ENCODE measurements at regions not wholly inside any gene's neighbourhood (a gene's known extent, or its start where the extent isn't known, plus 50 kb on each side); places are given as distances from the start of the nearest gene placed in this dataset.

DNA sequence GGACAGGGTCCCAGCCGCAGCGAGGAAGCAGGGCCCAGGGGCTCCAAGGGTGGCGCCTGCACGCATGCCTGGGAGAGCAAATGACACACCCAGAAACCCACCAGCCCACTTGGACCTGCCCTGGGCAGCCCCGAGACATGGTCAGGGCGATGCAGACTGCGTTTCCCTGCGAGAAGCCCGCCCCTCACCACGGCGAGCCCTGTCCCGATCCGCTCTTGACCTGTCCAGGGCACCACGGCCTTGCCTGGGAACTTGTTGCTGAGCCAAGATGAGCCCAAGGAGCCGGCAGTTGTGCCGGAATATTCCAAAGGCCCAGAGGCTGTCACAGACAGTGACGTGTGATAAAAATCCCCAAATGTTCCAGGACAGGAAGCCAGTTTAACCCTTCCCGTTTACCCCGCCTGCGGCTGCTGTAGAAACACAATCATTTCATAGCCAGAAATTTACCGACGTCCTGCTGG is 78.1 kb downstream of the SIK1 start:
- no peak for DNase-seq

DNA sequence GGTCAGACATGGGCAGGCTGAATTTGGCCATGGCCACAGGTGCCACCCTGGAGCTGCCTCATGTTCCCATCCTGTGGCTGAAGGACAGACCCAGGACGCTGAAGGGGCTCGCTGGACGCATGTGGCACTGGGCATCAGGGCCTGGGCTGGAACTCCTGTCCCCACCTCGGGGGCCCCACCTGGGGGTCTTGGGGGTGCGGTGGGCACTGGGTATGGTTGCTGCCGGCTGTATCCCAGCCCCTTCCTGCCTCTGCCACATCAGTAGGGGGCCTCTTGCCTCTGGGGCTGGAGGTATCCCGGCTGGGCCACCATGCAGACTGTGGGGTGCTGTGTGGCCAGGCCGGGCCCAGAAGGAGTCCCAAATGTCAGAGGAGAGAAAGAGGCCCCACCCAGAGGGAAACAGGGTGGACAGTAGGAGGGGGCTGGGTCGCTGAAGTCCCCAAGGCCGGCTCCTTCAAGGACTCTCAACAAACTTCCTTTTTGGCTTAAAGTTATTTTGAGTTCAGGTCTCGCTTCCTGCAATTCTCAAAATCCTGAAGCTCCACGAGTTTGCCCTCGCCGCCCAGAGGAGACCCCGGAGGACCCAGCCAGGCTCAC is 78.7 kb downstream of the SIK1 start:
- DNase-seq = no peak

DNA sequence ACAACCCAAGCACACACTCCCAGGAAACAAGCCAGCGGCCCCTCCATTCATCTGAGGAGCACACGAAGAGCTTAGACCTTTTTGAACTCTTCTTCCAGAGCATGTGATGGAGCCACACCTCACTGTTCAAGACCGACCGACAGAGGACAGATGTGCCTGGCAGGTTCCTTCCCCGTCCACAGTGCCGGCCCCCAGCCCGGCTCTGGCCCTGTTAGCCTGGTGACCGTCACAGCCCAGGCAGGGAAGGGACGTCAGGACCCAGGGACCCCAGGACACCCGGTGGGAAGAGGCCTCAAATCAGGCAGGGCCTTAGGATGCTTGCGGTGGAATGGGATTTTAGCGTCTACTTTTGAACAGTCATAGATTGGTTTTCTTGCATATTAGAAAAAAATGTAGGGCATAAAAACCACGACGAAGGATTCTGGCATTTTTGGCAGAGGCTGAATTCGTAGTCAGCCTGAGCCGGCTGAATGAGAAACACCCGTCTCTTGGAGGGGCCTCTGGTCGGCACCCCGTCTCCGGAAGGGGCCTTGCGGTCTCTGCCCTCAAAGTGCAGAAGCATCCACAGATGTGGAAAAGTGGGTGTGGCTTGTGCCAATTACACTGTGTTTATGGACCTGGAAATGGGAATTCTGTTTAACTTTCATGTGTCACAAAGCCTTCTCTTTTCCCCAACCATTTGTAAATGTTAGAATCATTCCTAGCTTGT is 79.3 kb downstream of the SIK1 start:
- DNase-seq = no peak

DNA sequence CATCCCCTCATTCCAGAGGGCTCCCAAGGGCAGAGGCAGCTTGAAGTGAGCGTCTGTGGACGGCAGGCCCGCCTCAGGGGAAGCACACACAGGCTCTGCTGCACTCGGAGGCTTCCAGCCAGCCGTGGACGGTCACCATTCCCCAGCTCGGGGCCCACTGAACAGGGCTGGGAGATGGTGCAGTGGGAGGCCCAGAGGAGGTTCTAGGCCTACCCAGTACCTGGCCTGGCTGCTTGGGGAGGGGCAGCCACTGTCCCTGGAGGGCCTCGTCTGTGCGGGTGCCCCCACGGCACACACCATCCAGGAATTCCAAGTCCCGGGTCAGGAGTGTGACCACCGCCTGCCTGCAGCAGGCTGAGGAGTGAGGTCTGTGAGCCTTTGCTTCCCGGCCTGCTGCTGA is 80.4 kb downstream of the SIK1 start:
- no peak for DNase-seq

DNA sequence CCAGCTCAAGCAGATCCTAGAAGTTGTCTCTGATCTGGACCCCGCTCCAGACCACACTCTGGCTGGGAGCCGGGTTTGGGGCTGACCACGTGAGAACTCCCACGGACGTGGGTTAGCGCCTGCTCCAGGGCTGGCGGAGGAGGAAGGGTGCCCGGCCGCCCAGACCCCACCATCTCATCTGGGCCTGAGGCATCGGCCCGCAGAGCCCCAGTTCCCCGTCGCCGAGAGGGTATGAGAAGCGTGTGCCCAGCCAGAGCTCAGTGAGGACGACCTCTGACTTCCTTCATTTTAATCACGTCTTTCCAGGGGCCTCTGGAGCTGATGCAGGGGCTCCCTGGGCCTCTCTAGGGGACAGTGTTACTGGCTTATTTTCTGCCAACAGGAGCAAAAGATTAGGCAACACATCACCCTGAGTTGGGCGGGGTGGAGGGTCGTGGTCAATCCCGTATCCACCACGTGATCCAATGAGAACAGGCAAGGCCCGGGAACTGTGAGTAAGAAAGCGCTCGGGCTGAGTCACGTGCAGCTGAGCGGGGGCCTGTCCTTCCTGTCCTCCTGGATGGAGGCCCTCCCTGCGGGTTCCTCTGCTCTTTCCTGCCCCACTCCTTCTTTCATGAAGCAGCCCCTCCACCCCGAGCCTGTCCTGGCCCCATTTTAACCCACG is 81.1 kb downstream of the SIK1 start:
- no peak for DNase-seq

GRCh38 chr21:43345046-43345745 is 81.7 kb downstream of the SIK1 start:
- no peak for DNase-seq

DNA sequence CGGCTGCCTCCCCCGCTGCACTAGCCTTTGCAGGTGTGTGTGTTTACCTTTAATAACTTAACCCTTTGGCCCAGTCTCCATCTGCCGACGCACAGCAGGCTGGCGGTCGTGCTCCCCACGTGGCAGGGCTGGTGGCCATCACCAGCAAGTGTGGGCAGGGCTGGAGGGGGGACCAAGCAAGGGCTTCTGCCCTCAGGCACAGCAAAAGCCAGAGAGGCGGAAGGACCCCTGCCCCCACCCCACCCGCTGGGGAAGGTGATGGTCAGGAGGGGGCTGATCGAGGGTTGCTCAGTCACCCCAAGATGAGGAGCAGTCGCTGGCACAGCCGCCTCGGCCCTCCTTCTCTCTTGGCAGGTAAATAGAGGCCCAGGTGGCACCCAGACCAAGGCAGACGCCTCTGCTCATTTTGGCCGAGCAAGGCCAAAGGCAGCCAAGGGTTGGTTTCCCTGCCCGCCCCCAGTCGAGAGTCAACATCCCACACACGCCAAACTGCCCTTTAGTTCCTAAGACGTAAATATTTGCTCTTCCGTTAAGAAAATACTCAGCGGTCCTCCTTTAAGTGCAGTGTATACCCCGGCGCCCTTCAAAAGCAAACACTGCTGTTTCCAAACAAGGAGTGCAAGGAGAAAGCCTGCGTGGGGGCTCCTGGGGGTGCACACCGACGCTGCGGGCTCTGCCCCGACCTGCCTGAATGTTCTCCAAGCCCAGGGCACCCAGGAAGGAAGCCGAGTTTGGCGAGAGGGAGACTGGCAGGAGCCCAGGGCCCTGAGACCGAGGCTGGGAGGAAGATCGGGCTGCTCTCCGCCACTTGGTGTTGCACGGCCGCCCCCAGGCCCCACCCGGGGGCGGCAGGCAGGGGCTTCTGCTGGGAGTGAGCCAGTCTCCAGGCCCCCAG is 82.7 kb downstream of the SIK1 start:
- DNase-seq = no peak

DNA sequence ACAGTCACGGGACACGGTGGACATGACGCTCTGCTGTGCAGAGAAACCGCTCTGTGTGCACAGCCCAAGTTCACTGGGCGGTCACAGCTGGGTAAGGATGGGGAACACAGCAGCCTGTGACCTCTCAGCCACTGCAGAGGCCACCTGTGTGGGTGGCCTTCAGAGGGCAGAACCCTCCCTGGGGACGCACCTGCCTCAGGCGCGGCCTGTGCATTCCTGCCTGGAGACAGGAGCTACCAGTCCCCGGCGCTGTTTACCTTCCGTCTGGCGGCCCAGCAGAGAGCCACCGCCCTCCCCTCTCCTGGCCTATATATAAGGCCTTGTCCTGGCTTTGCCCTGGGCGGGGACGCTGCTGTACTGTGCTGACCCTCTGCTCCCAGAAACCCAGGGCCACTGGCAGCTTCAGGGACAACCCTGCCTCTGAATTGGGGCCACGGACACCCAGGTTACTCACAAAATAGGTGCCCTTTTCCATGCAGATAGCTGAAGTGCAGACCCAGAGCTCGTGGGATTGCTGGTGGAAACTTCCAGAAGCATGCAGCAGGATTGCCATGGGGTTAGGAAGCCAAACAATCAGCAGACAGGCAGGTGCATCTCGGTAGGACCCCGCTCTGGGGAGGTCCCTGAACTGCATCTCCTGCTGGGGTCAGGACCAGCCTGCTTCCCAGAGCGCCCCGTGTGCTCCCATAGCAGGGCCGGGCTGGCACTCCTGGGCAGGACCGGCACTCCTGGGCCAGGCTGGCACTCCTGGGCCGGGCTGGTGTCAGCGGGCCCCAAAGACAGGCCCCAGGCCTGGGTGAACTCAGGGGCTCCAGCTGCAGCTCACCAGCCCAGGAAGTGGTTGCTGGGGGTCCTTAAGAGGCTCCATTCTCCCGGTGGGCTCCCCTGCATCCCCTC is 83.6 kb downstream of the SIK1 start:
- DNase-seq = no peak

GRCh38 chr21:43342301-43342881 is 84.5 kb downstream of the SIK1 start:
- no peak for DNase-seq

DNA sequence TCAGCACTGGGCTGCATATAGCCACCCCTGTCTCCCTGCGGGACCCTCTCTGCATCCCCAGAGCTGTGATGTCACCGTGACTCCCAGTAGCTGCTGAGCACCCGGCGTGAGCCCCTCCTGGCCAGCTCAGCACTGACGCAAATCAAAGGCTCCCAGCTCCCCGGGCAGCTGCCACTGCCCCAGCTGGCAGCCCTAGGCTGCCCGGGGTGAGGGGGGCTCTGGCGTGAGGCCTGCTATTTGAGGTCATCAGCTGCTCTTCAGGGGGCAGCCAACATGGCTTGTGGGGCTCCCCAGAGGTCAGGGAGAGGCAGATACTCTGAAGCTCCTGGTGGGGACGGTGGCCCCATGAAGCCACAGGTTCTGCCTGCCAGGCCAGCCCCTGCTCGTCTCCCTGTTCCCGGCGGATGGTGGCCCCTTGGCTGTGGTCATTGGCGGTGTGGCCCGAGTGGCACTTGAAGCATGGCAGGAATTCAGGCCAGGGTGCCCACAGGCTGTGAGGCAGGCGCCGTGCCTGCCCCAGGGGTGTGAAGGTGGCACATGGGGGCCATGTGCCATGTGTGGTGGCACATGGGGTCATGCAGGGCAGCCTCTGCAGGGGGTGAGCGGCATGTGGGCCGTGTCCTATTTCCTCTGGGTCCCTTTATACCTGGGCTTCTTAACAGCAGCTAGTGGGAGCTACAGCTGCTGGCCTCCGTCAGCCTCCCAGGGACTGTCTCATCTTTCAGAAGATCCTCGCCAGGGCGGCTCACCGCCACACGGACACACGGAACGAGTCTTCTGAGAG is 85.4 kb downstream of the SIK1 start:
- DNase-seq = no peak

- DNase-seq = no peak
Observed at GRCh38 chr21:43340491-43341377, 86.2 kb downstream of the SIK1 start.

DNA sequence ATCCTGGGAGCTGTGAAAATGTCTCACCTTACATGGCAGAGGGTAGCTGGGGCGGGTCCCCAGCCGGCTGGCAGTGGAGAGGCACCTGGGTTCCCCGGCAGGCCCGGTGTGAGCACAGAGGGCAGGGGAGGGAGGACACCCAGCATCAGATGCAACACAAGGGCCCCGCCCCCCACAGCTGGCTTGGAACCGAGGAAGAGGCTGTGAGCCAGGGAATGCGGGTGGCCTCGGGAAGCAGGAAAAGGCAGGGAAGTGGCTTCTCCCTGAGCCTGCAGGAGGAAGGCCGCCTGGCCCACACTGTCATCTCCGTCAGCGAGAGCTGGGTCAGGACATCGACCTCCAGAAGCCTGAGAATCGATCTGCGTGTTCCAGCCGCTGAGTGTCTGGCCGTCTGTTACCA is 87.3 kb downstream of the SIK1 start:
- DNase-seq = no peak

- DNase-seq = no peak
Observed at GRCh38 chr21:43338951-43339350, 88.0 kb downstream of the SIK1 start.

DNA sequence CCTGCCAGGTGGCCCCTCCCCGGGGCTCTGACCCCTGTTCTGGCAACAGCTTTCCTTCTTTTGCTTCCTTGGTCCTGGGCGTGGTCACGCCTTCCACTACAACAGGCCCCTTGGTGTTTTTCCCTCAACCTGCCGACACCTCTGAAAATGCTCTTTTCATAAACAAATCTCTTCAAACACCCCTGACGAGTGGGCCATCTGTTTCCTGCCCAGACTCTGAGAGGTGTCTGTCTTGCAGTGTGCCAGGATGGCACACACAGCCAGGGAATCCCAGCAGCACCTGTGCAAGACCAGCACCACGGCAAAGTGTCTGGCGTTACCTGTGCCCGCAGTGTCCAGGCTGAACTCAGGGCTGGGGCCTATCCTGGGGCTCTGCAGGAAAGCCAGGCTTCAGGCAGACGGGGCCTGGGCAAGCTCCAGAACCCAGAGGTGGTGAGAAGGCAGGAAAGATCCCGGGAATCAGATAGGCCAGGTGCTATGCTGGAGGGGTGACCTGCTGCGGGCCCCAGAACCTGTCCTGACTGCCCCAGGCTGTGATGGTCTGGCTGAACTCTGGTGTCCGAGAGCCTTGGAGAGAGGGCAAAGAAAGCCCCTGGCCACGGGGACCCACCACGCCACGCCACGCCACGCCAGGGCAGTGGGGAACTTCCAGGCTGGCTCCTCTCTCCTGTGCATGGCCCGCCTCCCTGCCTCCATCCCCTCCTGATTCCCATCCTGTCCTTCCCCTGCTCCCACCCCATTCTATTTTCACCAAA is 88.9 kb downstream of the SIK1 start:
- DNase-seq = no peak

DNA sequence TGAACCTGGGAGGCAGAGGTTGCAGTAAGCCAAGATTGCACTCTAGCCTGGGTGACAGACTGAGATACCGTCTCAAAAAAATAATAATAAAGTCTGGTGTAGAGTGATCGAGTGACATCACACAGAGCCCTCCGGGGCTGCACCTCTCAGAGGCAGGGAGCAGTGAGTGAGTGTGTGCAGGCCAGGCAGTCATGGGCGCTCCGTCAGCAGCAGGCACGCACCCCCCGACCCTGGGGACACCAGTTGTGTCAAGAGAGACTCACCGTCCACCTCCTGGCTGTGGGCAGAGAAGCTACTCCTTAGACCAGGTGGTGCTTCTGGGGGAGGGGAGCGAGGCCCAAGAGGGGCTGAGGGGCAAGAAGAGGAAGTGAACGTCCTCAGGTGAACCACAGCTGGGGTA is 91.8 kb downstream of the SIK1 start:
- DNase-seq = no peak

GRCh38 chr21:43334214-43334958 is 92.5 kb downstream of the SIK1 start:
- no peak for DNase-seq

Measured in anterior cingulate cortex (tissue), 58 donors.